Dendritic cell treated with granulocyte-macrophage colony-stimulating factor and Interleukin-4, amounts not matched to agents 40 ng/mL and 50 ng/mL, for 4 days (primary cell): ENCODE measurements at regions not wholly inside any gene's neighbourhood (a gene's known extent, or its start where the extent isn't known, plus 50 kb on each side); places are given as distances from the start of the nearest gene placed in this dataset.

Source experiments
- H3K27ac Mint-ChIP-seq: one replicate; pipeline ENCODE4 v1.8.0; 2022; ENCODE audit warnings: mild to moderate bottlenecking, mixed read lengths
- H3K27me3 Mint-ChIP-seq: one replicate; pipeline ENCODE4 v1.8.0; 2022; ENCODE audit warnings: mild to moderate bottlenecking, mixed read lengths
- H3K36me3 Mint-ChIP-seq: one replicate; pipeline ENCODE4 v1.8.0; 2022; ENCODE audit warnings: low read depth, mixed read lengths
- H3K4me1 Mint-ChIP-seq: one replicate; pipeline ENCODE4 v1.8.0; 2022; ENCODE audit warnings: low read depth, mixed read lengths
- H3K4me3 Mint-ChIP-seq: one replicate; pipeline ENCODE4 v1.8.0; 2022; ENCODE audit warnings: mild to moderate bottlenecking, moderate library complexity, mixed read lengths
- H3K9me3 Mint-ChIP-seq: one replicate; pipeline ENCODE4 v1.8.0; 2022; ENCODE audit warnings: mixed read lengths
- intact Hi-C: fragments of 100-400 bp; cut with micrococcal nuclease; formaldehyde crosslinking; loops from one replicate; pipeline ENCODE4 v1.15.0; 2022

DNA sequence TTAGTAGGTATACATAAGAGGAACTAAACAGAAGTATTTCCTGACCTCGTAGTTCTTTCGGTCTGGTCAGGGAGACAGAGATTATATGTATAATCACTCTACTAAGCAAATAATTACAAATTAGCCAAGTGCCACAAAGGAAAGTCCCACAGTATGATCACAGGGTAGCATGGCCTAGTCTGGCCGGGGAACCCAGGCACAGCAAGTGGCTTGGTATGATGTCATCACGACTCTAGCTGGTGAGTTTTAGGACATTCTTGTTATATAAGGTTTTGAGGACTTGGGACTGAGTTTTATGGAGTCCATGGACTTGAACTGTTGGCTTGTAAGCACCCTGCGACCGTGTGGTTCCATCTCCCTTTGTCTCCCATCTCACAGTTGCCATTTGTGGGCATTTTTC lies 316.5 kb upstream of the ZFHX3 start:
- no peaks in the 10 kb centered on the region for H3K36me3 Mint-ChIP-seq
- no peaks in the 10 kb centered on the region for H3K9me3 Mint-ChIP-seq
- no peak overlapping the region for H3K27ac Mint-ChIP-seq
- no peak overlapping the region for H3K4me3 Mint-ChIP-seq
- no peaks in the 10 kb centered on the region for H3K4me1 Mint-ChIP-seq
- intact Hi-C loops = no loop called here
- H3K27me3 Mint-ChIP-seq = no peaks in the 10 kb centered on the region

DNA sequence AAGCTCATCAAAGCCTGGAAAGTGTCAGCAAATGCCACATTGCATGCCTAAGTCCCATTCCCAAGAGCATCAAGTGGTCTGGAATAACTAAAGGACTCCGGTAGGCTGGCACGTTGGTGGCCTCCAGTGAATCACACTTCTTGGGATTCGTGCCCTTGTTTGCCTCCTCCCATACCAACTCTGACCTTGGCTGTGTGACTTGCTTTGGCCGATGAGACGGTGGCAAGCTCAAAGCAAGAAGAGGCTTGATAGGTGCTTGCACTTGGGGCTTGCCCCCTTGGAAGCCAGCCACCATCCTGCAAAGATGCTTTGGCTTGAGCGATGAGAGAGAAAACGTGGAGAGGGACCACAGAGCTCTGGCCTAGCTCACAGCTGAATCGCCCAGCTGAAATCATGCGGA lies 313.1 kb upstream of the ZFHX3 start:
- intact Hi-C loops = no loop called here
- Mint-ChIP-seq H3K36me3 (no peaks in the 10 kb centered on the region), H3K4me3 (no peak overlapping the region), H3K9me3 (no peaks in the 10 kb centered on the region), H3K27ac (no peak overlapping the region), H3K4me1 (no peaks in the 10 kb centered on the region), H3K27me3 (no peaks in the 10 kb centered on the region)

DNA sequence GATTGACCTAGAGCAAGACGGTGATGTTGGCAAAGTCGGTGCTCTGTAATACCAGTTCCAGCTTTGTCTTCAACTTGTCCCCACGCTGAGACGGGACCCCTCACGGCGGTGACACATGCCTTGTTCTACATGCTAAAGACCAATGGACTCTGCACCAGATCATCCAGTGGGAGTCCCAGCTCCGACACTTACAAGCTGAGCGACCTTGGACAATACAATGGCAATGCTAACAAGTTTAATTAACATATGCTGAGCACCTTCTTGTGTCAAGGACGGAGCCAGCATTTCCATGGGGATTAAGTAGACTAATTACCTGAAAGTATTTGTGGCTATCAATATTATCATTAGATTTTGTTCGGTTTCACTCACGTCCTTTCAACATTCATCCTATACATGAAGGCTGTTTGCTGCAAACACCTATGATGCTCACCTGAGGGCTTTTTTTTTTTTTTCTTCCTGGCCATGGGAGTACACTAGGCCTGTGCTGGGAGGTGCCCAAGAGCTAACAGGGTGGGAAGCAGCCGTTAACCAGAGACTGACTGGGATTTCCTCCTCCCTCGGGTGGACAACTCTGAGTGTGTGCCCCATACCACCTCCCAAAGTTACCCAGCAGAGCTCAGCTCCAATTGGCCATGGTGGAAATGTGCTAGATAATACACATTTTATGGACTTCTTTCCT lies 308.6 kb upstream of the ZFHX3 start:
- Mint-ChIP-seq H3K27ac (no peak overlapping the region), H3K9me3 (no peaks in the 10 kb centered on the region), H3K27me3 (peaks cover 3% of the 10 kb centered on the region), H3K36me3 (no peaks in the 10 kb centered on the region), H3K4me3 (no peak overlapping the region), H3K4me1 (no peaks in the 10 kb centered on the region)
- intact Hi-C loops = no loop called here

DNA sequence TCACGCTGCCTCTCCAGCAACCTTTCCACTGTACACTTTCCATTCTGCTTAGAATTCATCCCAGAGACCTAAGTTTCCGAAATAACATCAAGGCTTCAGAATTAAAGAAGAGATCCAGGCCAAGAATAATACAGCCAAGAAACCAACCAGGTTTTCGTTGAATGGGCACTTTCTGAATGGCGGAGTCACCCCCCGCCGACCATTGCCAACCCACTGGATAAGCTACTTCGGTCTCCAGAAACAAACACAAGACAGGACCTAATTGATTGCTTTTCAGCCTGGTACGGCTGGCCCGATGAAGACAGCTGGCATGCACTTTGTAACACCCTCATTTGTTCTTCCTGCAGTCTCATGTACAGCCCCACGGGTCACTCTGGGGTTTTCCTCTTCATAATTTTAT lies 308.1 kb upstream of the ZFHX3 start:
- no peaks in the 10 kb centered on the region for H3K4me1 Mint-ChIP-seq
- intact Hi-C loops = no loop called here
- no peaks in the 10 kb centered on the region for H3K36me3 Mint-ChIP-seq
- no peak overlapping the region for H3K27ac Mint-ChIP-seq
- H3K9me3 Mint-ChIP-seq = no peaks in the 10 kb centered on the region
- no peak overlapping the region for H3K4me3 Mint-ChIP-seq
- peaks cover 3% of the 10 kb centered on the region for H3K27me3 Mint-ChIP-seq

DNA sequence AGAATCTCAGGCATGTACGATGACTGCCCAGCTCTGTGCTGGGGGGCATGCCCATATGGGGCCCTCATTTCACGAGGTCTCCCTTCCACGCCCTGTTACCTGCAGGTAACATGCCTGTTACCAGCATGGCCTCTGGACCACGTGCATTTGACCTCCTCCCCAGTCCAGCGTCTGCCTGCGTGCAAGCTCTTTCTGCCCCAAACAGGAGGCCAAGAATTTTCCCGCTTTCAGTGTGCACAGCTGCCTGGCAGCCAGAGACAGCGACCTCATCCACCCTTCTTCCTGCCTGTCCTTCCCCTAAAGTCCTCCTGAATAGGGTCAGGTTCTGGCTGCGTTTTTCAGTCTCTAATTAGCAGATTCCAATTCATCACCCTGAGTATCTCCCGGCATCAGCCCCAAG lies 306.5 kb upstream of the ZFHX3 start:
- intact Hi-C loops = no loop called here
- Mint-ChIP-seq H3K27me3 (peaks cover 3% of the 10 kb centered on the region), H3K36me3 (no peaks in the 10 kb centered on the region), H3K9me3 (no peaks in the 10 kb centered on the region), H3K4me3 (no peak overlapping the region), H3K4me1 (no peaks in the 10 kb centered on the region), H3K27ac (no peak overlapping the region)

DNA sequence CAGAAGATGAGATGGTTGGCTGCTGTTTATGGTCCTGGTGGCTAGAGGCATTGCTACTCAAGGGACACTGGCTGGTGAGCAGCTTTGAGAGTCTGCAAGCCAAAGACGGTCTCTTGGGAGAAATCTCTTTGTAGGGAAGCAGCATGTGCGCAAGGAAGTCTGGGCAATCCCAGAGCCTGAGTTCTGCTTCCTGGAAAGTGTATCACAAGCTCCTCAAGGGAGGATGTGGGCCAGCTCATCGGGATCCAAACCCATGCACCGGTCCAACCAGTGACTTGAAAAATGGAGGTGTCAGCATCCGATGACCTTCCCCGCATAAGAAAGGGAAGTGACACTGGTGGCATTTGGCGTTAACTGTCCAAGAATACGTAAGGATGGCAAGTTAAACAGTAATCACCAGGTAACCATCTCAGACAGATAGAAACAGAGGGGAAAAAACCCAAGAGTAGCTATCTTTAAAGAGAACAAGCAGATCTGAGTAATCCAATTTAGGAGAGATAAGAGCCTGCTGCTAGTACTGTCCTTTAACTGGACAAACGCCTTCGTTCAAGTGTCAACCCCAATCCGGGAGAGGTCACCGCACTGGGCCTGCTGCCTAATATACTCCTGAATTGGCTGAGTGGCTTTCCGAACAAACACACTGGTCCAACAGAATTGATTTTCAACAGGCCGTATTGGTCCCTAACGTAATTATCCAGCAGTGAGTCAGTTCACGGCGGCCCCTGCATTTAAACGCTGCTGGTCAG lies 303.0 kb upstream of the ZFHX3 start:
- Mint-ChIP-seq H3K4me3 (no peak overlapping the region), H3K27ac (no peak overlapping the region), H3K36me3 (no peaks in the 10 kb centered on the region), H3K4me1 (no peaks in the 10 kb centered on the region), H3K9me3 (no peaks in the 10 kb centered on the region), H3K27me3 (peaks cover 3% of the 10 kb centered on the region)
- intact Hi-C loops = no loop called here

DNA sequence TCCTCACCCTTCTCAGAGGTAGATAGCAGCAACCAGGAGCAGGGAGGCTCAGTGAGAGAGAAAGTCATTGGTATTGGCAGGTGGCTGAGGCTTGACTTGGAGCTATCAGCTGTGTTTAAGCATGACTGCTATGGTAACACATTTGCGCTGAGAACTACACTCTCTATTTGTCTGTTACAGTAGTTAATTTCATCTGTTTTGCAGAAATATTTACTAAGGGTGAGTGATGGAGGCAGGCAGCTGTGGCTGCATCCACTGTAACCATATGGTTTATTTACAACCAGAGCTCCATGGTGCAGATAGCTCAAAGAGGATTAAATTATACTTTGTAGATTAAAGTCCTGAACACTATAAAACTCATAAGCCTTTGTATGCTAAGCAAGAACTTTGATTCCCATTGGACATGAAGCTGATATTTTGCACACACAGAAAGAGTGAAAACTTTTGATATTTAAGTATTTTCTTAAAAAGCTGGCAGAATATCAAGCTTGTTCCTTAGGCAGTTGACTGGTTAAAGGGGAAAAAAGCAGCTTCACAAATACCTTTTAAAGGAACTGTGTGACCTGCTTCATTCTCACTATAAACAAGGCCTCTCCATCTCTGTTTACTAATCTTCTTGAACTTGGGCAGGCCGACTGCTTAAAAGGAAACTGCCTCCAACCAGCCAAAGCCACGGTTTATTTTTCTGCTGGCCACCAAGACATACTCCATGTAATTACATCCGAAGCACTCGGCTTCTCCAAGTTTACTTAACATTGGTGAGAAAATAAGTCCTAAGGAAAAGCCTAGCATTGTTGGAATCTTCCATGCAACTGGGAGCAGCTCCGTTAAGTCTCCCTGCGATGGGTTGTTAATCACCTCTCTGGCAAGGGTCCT lies 299.8 kb upstream of the ZFHX3 start:
- no peaks in the 10 kb centered on the region for H3K9me3 Mint-ChIP-seq
- intact Hi-C loops = no loop called here
- H3K4me1 Mint-ChIP-seq = no peaks in the 10 kb centered on the region
- H3K36me3 Mint-ChIP-seq = no peaks in the 10 kb centered on the region
- peaks cover 1% of the 10 kb centered on the region for H3K27me3 Mint-ChIP-seq
- no peak overlapping the region for H3K4me3 Mint-ChIP-seq
- H3K27ac Mint-ChIP-seq = no peak overlapping the region

DNA sequence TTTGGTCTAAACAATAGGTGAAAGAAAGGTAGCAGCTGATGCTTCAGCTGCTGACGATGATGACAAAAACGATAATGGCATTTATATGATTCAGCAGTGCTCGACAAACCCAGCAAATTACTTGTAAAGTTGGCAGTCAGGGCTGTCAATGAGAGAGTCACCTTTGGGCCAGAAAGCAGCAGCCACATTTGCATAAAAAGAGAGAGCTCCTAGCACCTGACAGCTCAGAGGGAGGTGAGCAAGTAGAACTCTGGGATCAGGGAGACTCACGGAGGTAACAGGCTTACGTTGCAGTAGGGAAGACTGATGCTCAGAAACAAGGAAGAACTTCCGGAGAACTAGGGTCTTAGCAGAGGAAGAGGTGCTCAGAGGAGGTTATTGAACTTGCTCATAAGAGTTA lies 291.9 kb upstream of the ZFHX3 start:
- H3K27ac Mint-ChIP-seq = no peak overlapping the region
- no peaks in the 10 kb centered on the region for H3K9me3 Mint-ChIP-seq
- no peaks in the 10 kb centered on the region for H3K36me3 Mint-ChIP-seq
- no peak overlapping the region for H3K4me3 Mint-ChIP-seq
- H3K27me3 Mint-ChIP-seq = no peaks in the 10 kb centered on the region
- intact Hi-C loops = no loop called here
- H3K4me1 Mint-ChIP-seq = no peaks in the 10 kb centered on the region

DNA sequence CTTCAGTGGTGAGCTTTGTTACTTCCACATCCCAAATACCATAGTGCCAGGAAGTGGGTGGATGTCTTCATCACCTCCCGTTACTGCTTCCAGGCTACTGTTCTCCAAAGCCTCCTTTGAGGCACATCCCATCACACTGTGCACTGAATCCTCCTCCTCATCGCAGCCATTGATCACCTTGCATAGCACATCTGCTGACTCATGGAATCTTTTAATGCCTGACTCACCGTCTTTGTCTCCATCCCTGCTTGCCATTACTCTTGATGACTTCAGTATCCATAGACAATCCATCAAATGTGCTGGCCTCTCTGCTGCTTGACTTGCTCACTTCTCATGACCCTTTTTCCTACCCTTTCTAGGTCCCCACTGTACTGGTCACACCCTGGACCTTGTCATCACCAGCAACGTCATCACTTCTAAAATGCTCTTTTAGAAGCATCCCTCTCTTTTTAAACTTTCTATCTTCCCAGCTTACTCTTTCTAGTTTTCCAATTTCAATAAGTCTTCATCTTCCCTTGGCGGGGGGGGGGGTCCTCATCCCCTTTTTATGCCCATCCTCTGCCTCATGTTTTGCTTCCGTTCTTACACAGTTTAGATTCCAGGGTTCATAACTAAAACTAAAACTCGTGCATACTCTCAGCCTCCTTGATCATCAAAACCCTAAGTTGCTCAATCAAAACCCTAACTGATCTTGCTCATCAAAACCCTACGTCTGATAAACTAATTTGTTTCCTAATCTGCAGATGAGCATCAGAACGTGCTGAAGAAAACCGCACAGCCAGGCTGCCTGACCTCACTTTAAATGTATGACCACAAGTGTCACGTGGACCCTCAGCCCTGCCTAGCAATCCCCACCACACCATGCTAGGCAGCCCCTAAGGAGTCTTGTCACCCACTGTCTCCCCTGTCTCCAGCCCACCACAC lies 289.7 kb upstream of the ZFHX3 start:
- intact Hi-C loops = no loop called here
- H3K4me1 Mint-ChIP-seq = no peaks in the 10 kb centered on the region
- H3K27ac Mint-ChIP-seq = no peak overlapping the region
- no peaks in the 10 kb centered on the region for H3K9me3 Mint-ChIP-seq
- no peaks in the 10 kb centered on the region for H3K36me3 Mint-ChIP-seq
- H3K27me3 Mint-ChIP-seq = no peaks in the 10 kb centered on the region
- no peak overlapping the region for H3K4me3 Mint-ChIP-seq

DNA sequence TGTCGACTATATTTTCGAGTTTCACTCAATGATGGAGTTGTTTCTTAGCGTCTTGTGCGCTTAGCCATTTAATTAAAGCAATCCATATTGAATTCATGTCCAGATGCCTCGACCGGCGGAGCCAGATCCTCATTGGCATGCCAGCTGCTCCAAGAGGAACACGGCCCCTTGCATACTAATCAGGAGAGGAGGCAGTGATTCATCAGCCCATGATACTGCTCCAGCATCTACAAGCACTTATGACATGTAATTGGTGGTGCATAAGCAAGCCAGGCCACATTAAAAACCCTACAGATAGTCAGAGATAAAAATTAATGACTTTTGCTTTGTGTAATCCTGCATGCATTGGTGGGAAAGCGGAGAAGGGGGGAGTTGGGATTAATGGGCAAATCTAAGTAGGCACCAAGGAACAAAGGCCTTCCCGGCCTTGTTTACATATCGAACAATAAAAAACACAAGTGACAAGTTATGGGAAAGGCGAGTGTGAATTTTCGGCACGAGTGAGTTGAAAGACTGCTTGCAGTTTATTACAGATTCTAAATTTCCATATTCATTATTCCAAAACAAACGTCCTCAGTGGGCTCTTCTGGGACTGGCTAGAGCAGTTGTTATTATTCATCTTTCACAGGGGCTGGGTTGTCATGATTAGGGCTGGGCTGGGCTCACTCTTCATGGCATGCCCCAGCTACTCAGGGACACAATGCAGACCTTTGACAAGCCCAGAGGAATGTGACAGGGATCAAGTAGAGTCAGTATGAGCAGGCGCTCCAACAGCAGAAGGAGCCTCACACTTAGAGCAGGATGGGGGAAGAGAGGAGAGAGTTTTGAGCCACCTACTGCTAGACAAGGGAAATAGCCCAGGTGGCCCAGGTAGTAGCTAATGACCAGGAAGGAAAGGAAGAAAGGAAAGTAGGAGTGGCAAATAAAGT lies 281.7 kb upstream of the ZFHX3 start:
- H3K9me3 Mint-ChIP-seq = no peaks in the 10 kb centered on the region
- no peaks in the 10 kb centered on the region for H3K4me1 Mint-ChIP-seq
- no peaks in the 10 kb centered on the region for H3K36me3 Mint-ChIP-seq
- H3K4me3 Mint-ChIP-seq = no peak overlapping the region
- intact Hi-C loops = no loop called here
- no peak overlapping the region for H3K27ac Mint-ChIP-seq
- H3K27me3 Mint-ChIP-seq = no peaks in the 10 kb centered on the region

DNA sequence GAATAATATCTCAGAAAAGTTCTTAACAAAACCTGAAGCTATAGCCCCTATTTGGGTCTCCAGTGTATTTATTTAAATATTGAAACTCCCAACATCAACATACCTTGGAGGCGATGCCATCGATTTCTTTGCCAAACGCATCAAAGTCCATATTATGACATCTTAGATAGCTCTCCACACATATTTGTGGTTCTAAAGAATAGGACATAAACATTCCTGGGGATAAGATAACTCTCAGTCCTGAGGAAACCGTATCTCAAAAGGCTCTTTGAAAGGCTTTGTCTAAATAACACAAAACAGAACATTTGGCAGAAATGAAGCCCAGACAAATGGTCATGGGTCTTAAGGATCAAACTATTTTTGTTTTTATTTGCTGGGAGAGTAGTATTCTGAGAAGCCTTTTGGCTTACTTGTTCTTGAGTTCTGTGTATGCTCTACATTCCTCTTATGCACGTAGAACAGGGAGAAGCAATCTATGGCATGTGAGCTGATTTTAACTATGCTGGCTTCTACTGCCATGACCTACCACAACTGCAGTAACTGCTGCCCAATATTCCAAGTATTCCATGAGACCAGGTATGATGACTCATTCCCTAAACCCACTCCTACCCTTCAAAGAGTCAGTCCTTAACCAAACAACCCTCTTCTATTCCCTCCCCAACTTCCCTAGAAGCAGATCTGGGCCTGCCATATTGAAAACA lies 279.0 kb upstream of the ZFHX3 start:
- Mint-ChIP-seq H3K4me1 (no peaks in the 10 kb centered on the region), H3K27me3 (peaks cover 2% of the 10 kb centered on the region), H3K4me3 (no peak overlapping the region), H3K27ac (no peak overlapping the region), H3K9me3 (no peaks in the 10 kb centered on the region), H3K36me3 (no peaks in the 10 kb centered on the region)
- intact Hi-C loops = no loop called here

DNA sequence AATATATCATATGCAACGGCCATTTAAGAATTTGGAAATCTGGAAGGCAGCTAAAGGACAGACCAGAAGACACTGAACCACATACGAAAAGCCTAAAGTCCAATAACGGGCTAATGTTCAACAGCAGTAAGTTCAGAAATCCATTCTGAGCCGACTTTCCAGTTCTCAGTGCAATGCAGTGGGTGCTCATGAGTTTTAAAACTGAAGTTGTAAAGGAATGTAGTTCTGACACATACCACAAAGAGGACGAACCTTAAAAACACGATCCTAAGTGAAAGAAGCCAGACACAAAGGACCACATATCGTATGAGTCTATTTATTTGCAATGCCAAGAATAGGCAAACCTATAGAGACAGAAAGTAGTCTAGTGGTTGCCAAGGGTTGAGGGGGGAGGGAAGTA lies 278.3 kb upstream of the ZFHX3 start:
- H3K4me3 Mint-ChIP-seq = no peak overlapping the region
- H3K27me3 Mint-ChIP-seq = peaks cover 2% of the 10 kb centered on the region
- H3K4me1 Mint-ChIP-seq = no peaks in the 10 kb centered on the region
- H3K9me3 Mint-ChIP-seq = no peaks in the 10 kb centered on the region
- intact Hi-C loops = no loop called here
- H3K27ac Mint-ChIP-seq = no peak overlapping the region
- H3K36me3 Mint-ChIP-seq = no peaks in the 10 kb centered on the region
